ENCODE measurements at regions not wholly inside any gene's neighbourhood (a gene's known extent, or its start where the extent isn't known, plus 50 kb on each side); places are given as distances from the start of the nearest gene placed in this dataset.

- Histone ChIP-seq H3K27me3 (ENCODE audit: insufficient read depth) (no peaks in the 10 kb centered on the region), H3K9me2 (no peaks in the 10 kb centered on the region), H3K4me3 (ENCODE audit: low read depth in 2 of 2, low read length in 1 of 2) (no peak overlapping the region), H4K20me1 (ENCODE audit: insufficient read depth) (no peaks in the 10 kb centered on the region), H3K79me2 (ENCODE audit: insufficient read depth) (no peaks in the 10 kb centered on the region), H3K4me1 (ENCODE audit: control insufficient read depth in 1 of 2, insufficient read depth in 2 of 2, low read depth in 1 of 2, low read length in 1 of 2) (no peaks in the 10 kb centered on the region), H3F3A (replicated peaks; ENCODE audit: insufficient read depth) (no peaks in the 10 kb centered on the region), H3K27ac (ENCODE audit: low read depth in 2 of 2, low read length in 1 of 2) (no peak overlapping the region), H2AFZ (ENCODE audit: low read depth) (no peak overlapping the region), H3K9me3 (no peaks in the 10 kb centered on the region), H3K36me3 (replicated peaks in 1 of 2; ENCODE audit: control insufficient read depth in 1 of 2, insufficient read depth in 2 of 2, low read length in 1 of 2) (no peaks in the 10 kb centered on the region), H3K9ac (no peak overlapping the region), H3K4me2 (no peak overlapping the region)
- no peak for TF ChIP-seq FOSL2 (IDR thresholded peaks at IDR 0.05; ENCODE audit: borderline replicate concordance, low read depth)
- TF ChIP-seq IRF3 (IDR thresholded peaks at IDR 0.05; ENCODE audit: low read depth, low read length): no peak
- TF ChIP-seq JUND (IDR thresholded peaks at IDR 0.05): no peak
- TF ChIP-seq RAD21 (IDR thresholded peaks at IDR 0.05; ENCODE audit: low read length): no peak
- no peak for TF ChIP-seq ELF1 (IDR thresholded peaks at IDR 0.05)
- no peak for TF ChIP-seq EP300 (IDR thresholded peaks at IDR 0.05; ENCODE audit: borderline replicate concordance in 1 of 2, low read depth in 1 of 2, low read length in 1 of 2)
- TF ChIP-seq TAF1 (IDR thresholded peaks at IDR 0.05; ENCODE audit: borderline replicate concordance, low read depth, low read length): no peak
- TF ChIP-seq PBX3 (IDR thresholded peaks at IDR 0.05): no peak
- TF ChIP-seq TEAD4 (IDR thresholded peaks at IDR 0.05; ENCODE audit: borderline replicate concordance, insufficient read depth): no peak
- TF ChIP-seq SIN3A (IDR thresholded peaks at IDR 0.05; ENCODE audit: borderline replicate concordance, low read depth, low read length): no peak
- no peak for TF ChIP-seq EZH2phosphoT487 (IDR thresholded peaks at IDR 0.05; ENCODE audit: borderline replicate concordance, low read depth)
- DNase-seq: no peak
- ChIA-PET CTCF (interaction anchor here (1.4 kb wide), 1 partner anchor 12 kb away, joined by 3 read pairs; no protein-coding TSS in a partner anchor), POLR2A (no interaction called here)
- WGBS (ENCODE audit: low lambda C conversion rate): 70% methylated on average over 3 of the region's 3 CpGs
Observed at GRCh38 chr7:148515237-148515636, 75.3 kb upstream of the C7orf33 start.

- H3F3A ChIP-seq (replicated peaks; ENCODE audit: insufficient read depth): no peaks in the 10 kb centered on the region
- no peak for TF ChIP-seq TEAD4 (IDR thresholded peaks at IDR 0.05; ENCODE audit: borderline replicate concordance, insufficient read depth)
- no peak for TF ChIP-seq USF2 (IDR thresholded peaks at IDR 0.05; ENCODE audit: borderline replicate concordance, low read depth, low read length)
- no peak for TF ChIP-seq NFIC (IDR thresholded peaks at IDR 0.05; ENCODE audit: borderline replicate concordance)
- no peak for TF ChIP-seq MXI1 (IDR thresholded peaks at IDR 0.05; ENCODE audit: low read depth, low read length)
- TF ChIP-seq FOSL2 (IDR thresholded peaks at IDR 0.05; ENCODE audit: borderline replicate concordance, low read depth): no peak
- no peak for TF ChIP-seq GATA2 (CRISPR knock-in tag; IDR thresholded peaks at IDR 0.05)
- TF ChIP-seq MAX (IDR thresholded peaks at IDR 0.05; ENCODE audit: low read depth): no peak
- no peak for TF ChIP-seq MEF2A (IDR thresholded peaks at IDR 0.05; ENCODE audit: borderline replicate concordance, low read depth)
- no peak for TF ChIP-seq PBX3 (IDR thresholded peaks at IDR 0.05)
- TF ChIP-seq RCOR1 (IDR thresholded peaks at IDR 0.05; ENCODE audit: low read length): no peak
- TF ChIP-seq YY1 (IDR thresholded peaks at IDR 0.05; ENCODE audit: low read depth): no peak
- no peak for TF ChIP-seq JUND (IDR thresholded peaks at IDR 0.05)
- no peak for TF ChIP-seq RAD21 (IDR thresholded peaks at IDR 0.05; ENCODE audit: low read length)
- no peak for TF ChIP-seq GABPA (IDR thresholded peaks at IDR 0.05; ENCODE audit: low read depth)
- TF ChIP-seq ELF1 (IDR thresholded peaks at IDR 0.05): no peak
- TF ChIP-seq FOXM1 (IDR thresholded peaks at IDR 0.05; ENCODE audit: low read depth): no peak
- no peak for TF ChIP-seq POLR2AphosphoS5 (IDR thresholded peaks at IDR 0.05; ENCODE audit: low read depth, low read length)
Observed at GRCh38 chr7:148515728-148516695, 74.6 kb upstream of the C7orf33 start.

More at GRCh38 chr7:148515728-148516695, 74.6 kb upstream of the C7orf33 start:
- H3K9ac ChIP-seq: no peak overlapping the region
- H3K4me3 ChIP-seq (ENCODE audit: low read depth in 2 of 2, low read length in 1 of 2): no peak overlapping the region
- POLR2A ChIA-PET: no interaction called here
- no peaks in the 10 kb centered on the region for H3K9me3 ChIP-seq
- H2AFZ ChIP-seq (ENCODE audit: low read depth): no peak overlapping the region
- no peaks in the 10 kb centered on the region for H3K79me2 ChIP-seq (ENCODE audit: insufficient read depth)
- DNase-seq: no peak
- 40% methylated on average over 6 of the region's 6 CpGs for WGBS (ENCODE audit: low lambda C conversion rate)
- H3K27ac ChIP-seq (ENCODE audit: low read depth in 2 of 2, low read length in 1 of 2): no peak overlapping the region
- no peaks in the 10 kb centered on the region for H4K20me1 ChIP-seq (ENCODE audit: insufficient read depth)
- no peaks in the 10 kb centered on the region for H3K36me3 ChIP-seq (replicated peaks in 1 of 2; ENCODE audit: control insufficient read depth in 1 of 2, insufficient read depth in 2 of 2, low read length in 1 of 2)
- H3K27me3 ChIP-seq (ENCODE audit: insufficient read depth): no peaks in the 10 kb centered on the region
- no peak overlapping the region for H3K4me2 ChIP-seq
- no peaks in the 10 kb centered on the region for H3K4me1 ChIP-seq (ENCODE audit: control insufficient read depth in 1 of 2, insufficient read depth in 2 of 2, low read depth in 1 of 2, low read length in 1 of 2)
- H3K9me2 ChIP-seq: no peaks in the 10 kb centered on the region
- CTCF ChIA-PET: no interaction called here

Measured in SK-N-SH (cell line).